GM19452 (cell line): ENCODE measurements at regions not wholly inside any gene's neighbourhood (a gene's known extent, or its start where the extent isn't known, plus 50 kb on each side); places are given as distances from the start of the nearest gene placed in this dataset.
"Not testable (repeated sequence)": the region's sequence is repeated elsewhere in the genome, so short reads cannot be mapped to it uniquely, and the experiment has no call there.

ENCODE experiments used
- ATAC-seq: cut with Tn5 transposase; IDR thresholded peaks from one replicate; pipeline ENCODE4 v1.9.1; 2021; ENCODE audit not compliant: unreplicated experiment

- ATAC-seq, result no peak
Observed at GRCh38 chr3:74978684-74979083, 364.2 kb upstream of the CNTN3 start.

DNA sequence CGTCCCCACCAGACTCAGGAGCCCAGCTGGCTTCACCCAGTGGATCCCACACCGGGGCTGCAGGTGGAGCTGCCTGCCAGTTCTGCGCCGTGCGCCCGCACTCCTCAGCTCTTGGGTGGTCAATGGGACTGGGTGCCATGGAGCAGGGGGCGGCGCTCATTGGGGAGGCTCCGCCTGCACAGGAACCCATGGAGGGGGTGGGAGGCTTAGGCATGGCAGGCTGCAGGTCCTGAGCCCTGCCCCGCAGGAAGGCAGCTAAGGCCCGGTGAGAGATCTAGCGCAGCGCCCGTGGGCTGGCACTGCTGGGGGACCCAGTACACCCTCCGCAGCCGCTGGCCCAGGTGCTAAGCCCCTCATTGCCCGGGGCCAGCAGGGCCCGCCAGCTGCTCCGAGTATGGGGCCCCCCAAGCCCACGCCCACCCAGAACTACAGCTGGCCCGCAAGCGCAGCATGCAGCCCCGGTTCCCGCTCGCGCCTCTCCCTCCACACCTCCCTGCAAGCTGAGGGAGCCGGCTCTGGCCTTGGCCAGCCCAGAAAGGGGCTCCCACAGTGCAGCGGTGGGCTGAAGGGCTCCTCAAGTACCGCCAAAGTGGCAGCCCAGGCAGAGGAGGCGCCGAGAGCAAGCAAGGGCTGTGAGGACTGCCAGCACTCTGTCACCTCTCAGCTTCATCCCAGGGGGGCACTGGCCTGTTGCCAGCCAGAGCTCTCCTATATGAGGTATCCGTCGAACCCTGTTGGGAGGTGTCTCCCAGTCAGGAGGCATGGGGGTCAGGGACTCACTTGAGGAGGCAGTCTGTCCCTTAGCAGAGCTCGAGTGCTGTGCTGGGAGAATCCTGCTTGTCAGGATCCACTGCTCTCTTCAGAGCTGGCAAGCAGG, 370.8 kb upstream of the CNTN3 start:
- ATAC-seq, result not testable (repeated sequence)

GRCh38 chr3:74988095-74988494, 373.6 kb upstream of the CNTN3 start:
- no peak for ATAC-seq

- ATAC-seq, result no peak
Observed at GRCh38 chr3:74992898-74993297, 378.4 kb upstream of the CNTN3 start.

DNA sequence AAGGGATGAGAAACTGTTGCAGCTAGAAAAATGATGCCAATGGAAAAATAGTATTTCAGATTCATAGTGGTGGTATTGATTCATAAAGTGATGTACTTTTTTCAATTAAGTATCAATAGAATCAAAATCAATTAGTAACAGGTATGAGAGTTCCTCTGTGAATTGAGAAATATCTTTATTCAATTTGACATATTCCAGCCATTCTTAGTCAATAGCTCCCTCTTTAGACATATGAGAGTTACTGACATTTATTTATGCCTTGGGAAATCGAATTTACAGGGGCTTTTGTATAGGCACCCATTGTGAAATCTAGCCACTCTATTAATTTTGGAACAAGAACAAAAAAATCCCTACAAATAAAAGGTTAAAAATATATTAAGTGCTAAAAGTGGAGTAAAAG, 386.9 kb upstream of the CNTN3 start:
- no peak for ATAC-seq

- no peak for ATAC-seq
Observed at GRCh38 chr3:75012791-75013331, 398.4 kb upstream of the CNTN3 start.

DNA sequence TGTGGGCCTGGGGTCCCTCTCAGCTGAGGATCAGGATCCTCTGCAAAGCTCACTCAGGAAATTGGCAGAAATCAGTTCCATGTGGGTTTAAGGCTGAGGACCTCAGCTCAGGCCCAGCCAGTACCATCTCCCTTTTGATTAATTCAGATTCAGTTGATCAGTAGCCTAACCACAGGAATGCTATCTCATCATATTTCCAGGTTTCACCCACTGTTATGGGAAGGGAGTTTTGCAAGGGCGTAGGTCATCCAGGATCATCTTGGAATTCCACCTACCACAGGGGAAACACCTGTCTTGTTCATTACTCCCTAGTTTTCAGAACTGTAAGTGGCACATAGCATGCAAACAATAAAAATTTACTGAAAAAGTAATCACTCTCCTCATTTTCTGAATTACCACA, 399.5 kb upstream of the CNTN3 start:
- no peak for ATAC-seq

GRCh38 chr3:75015280-75015679, 400.8 kb upstream of the CNTN3 start:
- ATAC-seq, result no peak

- no peak for ATAC-seq
Observed at GRCh38 chr3:75035146-75035545, 420.7 kb upstream of the CNTN3 start.

GRCh38 chr3:75042941-75043340, 428.5 kb upstream of the CNTN3 start:
- ATAC-seq, result no peak

- no peak for ATAC-seq
Observed at GRCh38 chr3:75048650-75049049, 434.2 kb upstream of the CNTN3 start.

DNA sequence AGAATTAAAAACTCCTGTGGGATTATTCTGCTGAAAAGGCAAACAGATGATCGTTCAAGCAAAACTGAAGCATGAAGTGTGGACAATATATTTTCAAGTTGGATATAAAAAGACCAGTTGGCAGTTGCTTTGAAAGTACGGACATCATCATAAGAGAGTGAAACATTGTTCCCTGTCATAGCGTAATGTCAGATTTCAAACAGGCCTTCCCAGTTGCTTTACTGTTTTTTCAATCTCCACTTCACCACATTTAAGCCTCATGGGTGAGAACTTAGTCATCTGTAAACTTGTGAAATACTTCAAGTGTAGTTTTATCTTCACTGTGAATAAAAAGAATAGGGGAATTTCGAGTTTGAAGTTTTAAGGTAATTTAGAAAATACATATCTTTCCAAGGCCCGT, 435.1 kb upstream of the CNTN3 start:
- ATAC-seq, result no peak

DNA sequence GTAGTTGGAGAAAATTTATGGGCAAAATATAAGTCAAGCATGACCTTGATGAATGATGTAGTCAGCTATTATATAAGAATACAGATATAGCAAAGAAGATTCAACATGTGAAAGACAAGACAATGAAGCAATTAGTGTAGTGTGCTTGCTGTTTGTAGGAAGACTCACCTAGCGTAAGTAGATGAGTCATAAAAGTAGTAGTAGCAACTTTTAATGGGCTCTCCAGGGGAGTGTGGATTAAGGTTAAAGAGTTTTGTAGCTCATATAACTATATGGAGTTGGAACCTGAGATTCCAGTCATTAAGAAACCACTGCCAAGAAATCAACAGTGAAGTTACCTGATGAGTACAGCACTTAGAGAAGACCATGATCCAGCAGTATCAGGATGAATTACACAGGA, 444.7 kb upstream of the CNTN3 start:
- ATAC-seq, result no peak

- ATAC-seq, result no peak
Observed at GRCh38 chr3:75061806-75062205, 447.3 kb upstream of the CNTN3 start.

GRCh38 chr3:75075158-75075557, 460.7 kb upstream of the CNTN3 start:
- ATAC-seq, result no peak

DNA sequence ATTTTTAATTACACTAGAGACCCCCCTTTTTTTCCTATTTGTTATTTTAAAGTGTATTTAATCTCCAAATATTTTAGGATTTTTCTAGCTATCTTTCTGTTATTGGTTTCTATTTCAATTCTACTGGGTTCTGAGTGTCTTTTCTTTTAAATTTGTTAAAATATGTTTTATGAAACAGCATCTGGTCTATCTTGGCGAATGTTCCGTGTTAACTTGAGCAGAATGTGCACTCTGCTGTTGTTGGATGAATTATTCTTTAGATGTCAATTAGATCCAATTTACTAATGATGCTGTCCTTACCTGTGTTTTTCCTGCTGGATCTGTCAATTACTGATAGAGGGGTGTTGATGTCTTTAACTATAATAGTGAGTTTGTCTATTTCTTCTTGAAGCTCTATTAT, 462.0 kb upstream of the CNTN3 start:
- ATAC-seq, result no peak

GRCh38 chr3:75078290-75078689, 463.8 kb upstream of the CNTN3 start:
- ATAC-seq, result no peak

- no peak for ATAC-seq
Observed at GRCh38 chr3:75082845-75083244, 468.4 kb upstream of the CNTN3 start.

DNA sequence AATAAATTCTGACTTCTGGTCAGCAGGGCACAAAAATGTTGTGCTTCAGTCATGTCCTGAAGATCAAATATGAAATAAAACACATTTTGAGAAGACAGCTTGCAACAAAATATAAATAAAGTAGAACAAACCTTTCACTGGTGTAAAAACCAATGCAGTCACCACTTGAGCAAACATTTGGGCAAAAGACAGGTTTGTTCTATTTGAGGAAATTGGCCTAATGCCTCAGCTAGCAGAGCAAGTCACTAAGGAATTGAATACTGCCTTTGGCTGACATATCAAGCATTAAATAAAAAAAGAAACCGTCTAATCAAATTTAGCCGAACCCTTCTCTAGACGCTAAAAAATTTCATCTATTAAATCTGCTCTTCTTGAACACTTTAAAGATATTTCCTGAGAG, 475.4 kb upstream of the CNTN3 start:
- ATAC-seq, result no peak

- no peak for ATAC-seq
Observed at GRCh38 chr3:75101329-75102147, 487.1 kb upstream of the CNTN3 start.

- ATAC-seq, result no peak
Observed at GRCh38 chr3:75110741-75111140, 496.3 kb upstream of the CNTN3 start.

DNA sequence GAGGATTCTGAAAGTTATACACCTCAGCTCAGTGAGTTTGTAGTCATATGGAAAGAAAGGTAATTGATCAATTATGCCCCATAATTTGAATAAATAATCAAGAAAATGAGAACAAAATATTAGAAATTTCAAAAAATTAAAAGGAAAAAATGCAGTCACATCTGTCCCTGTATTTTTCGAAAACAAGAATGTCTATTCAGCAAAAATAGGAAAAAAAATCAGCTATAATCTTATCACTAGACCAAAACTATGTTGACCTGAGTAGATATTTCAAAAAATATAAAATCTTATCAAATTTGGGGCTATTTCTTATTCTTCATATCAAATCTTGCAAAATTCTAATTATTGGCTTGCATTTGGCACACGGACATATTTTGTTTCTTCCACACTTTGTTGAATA, 501.2 kb upstream of the CNTN3 start:
- ATAC-seq, result no peak
